WTC11 (cell line): ENCODE measurements at regions not wholly inside any gene's neighbourhood (a gene's known extent, or its start where the extent isn't known, plus 50 kb on each side); places are given as distances from the start of the nearest gene placed in this dataset.

ENCODE experiments used
- ATAC-seq: fragments of 200-7000 bp; cut with Tn5 transposase; 2 replicates; pipeline ENCODE4 v1.10.0; 2021; ENCODE audit warnings: mild to moderate bottlenecking, moderate library complexity
- CTCF ChIA-PET: fragments of 300-600 bp; sonication (Branson Sonifier 250); formaldehyde crosslinking; loops from one replicate; lab custom pipeline; 2021; ENCODE audit warnings: antibody characterized with exemption; lab: Charles Lee
- POLR2A ChIA-PET: fragments of 350-600 bp; sonication (Branson Sonifier 250); formaldehyde crosslinking; loops from one replicate; lab custom pipeline; 2021; ENCODE audit warnings: antibody characterized with exemption; lab: Charles Lee
- DNase-seq: peaks from one replicate; pipeline ENCODE4 v3.0.0; 2021; ENCODE audit warnings: low spot score
- H3K27ac Mint-ChIP-seq: 2 replicates; pipeline ENCODE4 v1.8.0; 2021; ENCODE audit warnings: mixed read lengths
- H3K27me3 Mint-ChIP-seq: 2 replicates; pipeline ENCODE4 v1.8.0; 2021; ENCODE audit warnings: low read depth, mild to moderate bottlenecking, moderate library complexity, mixed read lengths
- H3K36me3 Mint-ChIP-seq: 2 replicates; pipeline ENCODE4 v1.8.0; 2021; ENCODE audit warnings: mixed read lengths
- H3K4me1 Mint-ChIP-seq: 2 replicates; pipeline ENCODE4 v1.8.0; 2022; ENCODE audit warnings: mixed read lengths
- H3K4me3 Mint-ChIP-seq: 2 replicates; pipeline ENCODE4 v1.8.0; 2021; ENCODE audit warnings: mild to moderate bottlenecking, moderate library complexity, mixed read lengths
- H3K9me3 Mint-ChIP-seq: 2 replicates; pipeline ENCODE4 v1.8.0; 2021; ENCODE audit warnings: mixed read lengths
- AR ChIP-seq: fragments of 250-450 bp; sonication (Bioruptor Pico); IDR thresholded peaks from 2 replicates; pipeline ENCODE4 v1.9.0; 2021; ENCODE audit warnings: mild to moderate bottlenecking
- ETV6 ChIP-seq: sonication (generic); formaldehyde crosslinking; IDR thresholded peaks from 2 replicates; pipeline ENCODE4 v1.8.1; 2022; ENCODE audit warnings: mild to moderate bottlenecking, missing genetic modification reagents
- FOXK1 ChIP-seq: sonication (generic); formaldehyde crosslinking; IDR thresholded peaks from 2 replicates; pipeline ENCODE4 v1.8.0; 2022; ENCODE audit warnings: mild to moderate bottlenecking, moderate library complexity, missing genetic modification reagents
- IRF2 ChIP-seq: sonication (generic); formaldehyde crosslinking; IDR thresholded peaks from 2 replicates; pipeline ENCODE4 v1.8.0; 2022; ENCODE audit warnings: low read depth, missing genetic modification reagents, borderline replicate concordance
- JUN ChIP-seq: sonication (generic); formaldehyde crosslinking; IDR thresholded peaks from 2 replicates; pipeline ENCODE4 v1.8.0; 2023; ENCODE audit warnings: mild to moderate bottlenecking, missing genetic modification reagents
- NFE2L1 ChIP-seq: sonication (generic); formaldehyde crosslinking; IDR thresholded peaks from 2 replicates; pipeline ENCODE4 v1.8.1; 2023; ENCODE audit warnings: missing genetic modification reagents
- NR3C1 ChIP-seq: sonication (generic); formaldehyde crosslinking; conservative IDR thresholded peaks from 2 replicates; pipeline ENCODE4 v1.8.1; 2023; ENCODE audit warnings: low read depth, mild to moderate bottlenecking, missing genetic modification reagents
- SMAD3 ChIP-seq: sonication (generic); formaldehyde crosslinking; IDR thresholded peaks from 2 replicates; pipeline ENCODE4 v1.8.0; 2022; ENCODE audit warnings: missing genetic modification reagents, mild to moderate bottlenecking, borderline replicate concordance
- TCF7 ChIP-seq: sonication (generic); formaldehyde crosslinking; IDR thresholded peaks from 2 replicates; pipeline ENCODE4 v1.8.0; 2022; ENCODE audit warnings: mild to moderate bottlenecking, low read depth, missing genetic modification reagents, moderate library complexity
- TP53 ChIP-seq: sonication (generic); formaldehyde crosslinking; IDR thresholded peaks from 2 replicates; pipeline ENCODE4 v1.8.1; 2023; ENCODE audit warnings: mild to moderate bottlenecking, missing genetic modification reagents
- ZBTB43 ChIP-seq: sonication (generic); formaldehyde crosslinking; IDR thresholded peaks from 2 replicates; pipeline ENCODE4 v1.8.1; 2023; ENCODE audit warnings: mild to moderate bottlenecking, missing genetic modification reagents
- ZNF138 ChIP-seq: sonication (generic); formaldehyde crosslinking; conservative IDR thresholded peaks from 2 replicates; pipeline ENCODE4 v1.8.1; 2022; ENCODE audit warnings: mild to moderate bottlenecking, moderate library complexity, missing genetic modification reagents
- ZNF263 ChIP-seq: sonication (generic); formaldehyde crosslinking; IDR thresholded peaks from 2 replicates; pipeline ENCODE4 v1.8.1; 2022; ENCODE audit warnings: low read depth, mild to moderate bottlenecking, moderate library complexity, missing genetic modification reagents
- TF ChIP-seq, protein P1 (sequence below): sonication (generic); formaldehyde crosslinking; IDR thresholded peaks from 2 replicates; pipeline ENCODE4 v1.8.1; 2022; ENCODE audit warnings: missing genetic modification reagents, borderline replicate concordance
- TF ChIP-seq, protein P2 (sequence below): sonication (generic); formaldehyde crosslinking; IDR thresholded peaks from 2 replicates; pipeline ENCODE4 v1.8.0; 2023; ENCODE audit warnings: mild to moderate bottlenecking, missing genetic modification reagents
- TF ChIP-seq, protein P3 (sequence below): fragments of 250-450 bp; sonication (Bioruptor Pico); IDR thresholded peaks from 2 replicates; pipeline ENCODE4 v2.1.2; 2022; ENCODE audit warnings: mild to moderate bottlenecking, moderate library complexity
- TF ChIP-seq, protein P4 (sequence below): sonication (generic); formaldehyde crosslinking; IDR thresholded peaks from 2 replicates; pipeline ENCODE4 v1.8.0; 2023; ENCODE audit warnings: missing genetic modification reagents, mild to moderate bottlenecking, borderline replicate concordance

- no peak overlapping the region for H3K4me3 Mint-ChIP-seq
- H3K9me3 Mint-ChIP-seq, result no peaks in the 10 kb centered on the region
- ChIA-PET CTCF (no interaction called here), POLR2A (no interaction called here)
- no peak for TF ChIP-seq TCF7 (CRISPR knock-in tag)
- TF ChIP-seq JUN (CRISPR knock-in tag), result no peak
- H3K4me1 Mint-ChIP-seq, result peaks cover 56% of the 10 kb centered on the region
- H3K36me3 Mint-ChIP-seq, result no peaks in the 10 kb centered on the region
- no peak overlapping the region for H3K27ac Mint-ChIP-seq
- no peaks in the 10 kb centered on the region for H3K27me3 Mint-ChIP-seq
- DNase-seq (no peak), ATAC-seq (no peak)
Observed at GRCh38 chr5:106089073-106089472, 1581.7 kb downstream of the EFNA5 start.

DNA sequence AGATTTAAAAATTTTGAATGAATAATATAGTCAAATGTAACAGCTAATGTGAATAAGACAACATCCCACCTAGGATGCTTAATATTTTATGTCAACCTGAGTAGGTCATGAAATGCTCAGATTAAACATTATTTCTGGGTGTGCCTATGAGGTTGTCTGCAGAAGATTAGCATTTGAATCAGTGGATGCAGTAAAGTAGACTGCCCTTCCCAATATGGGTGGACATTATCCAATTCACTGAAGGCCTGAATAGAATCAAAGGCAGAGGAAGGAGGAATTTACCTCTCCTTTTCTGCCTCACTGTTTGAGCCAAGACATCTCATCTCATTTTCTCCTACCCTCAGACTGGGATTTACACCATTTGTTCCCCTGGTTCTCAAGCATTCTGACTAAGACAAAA, 1582.3 kb downstream of the EFNA5 start:
- Mint-ChIP-seq H3K27me3 (no peaks in the 10 kb centered on the region), H3K36me3 (no peaks in the 10 kb centered on the region), H3K4me1 (peaks cover 62% of the 10 kb centered on the region), H3K4me3 (no peak overlapping the region), H3K9me3 (no peaks in the 10 kb centered on the region), H3K27ac (no peak overlapping the region)
- no peak for TF ChIP-seq SMAD3
- TF ChIP-seq NR3C1 (CRISPR knock-in tag), result no peak
- no peak for TF ChIP-seq NFE2L1 (CRISPR knock-in tag)
- no peak for TF ChIP-seq FOXK1 (CRISPR knock-in tag)
- no peak for TF ChIP-seq TP53 (CRISPR knock-in tag)
- TF ChIP-seq, protein P1, sequence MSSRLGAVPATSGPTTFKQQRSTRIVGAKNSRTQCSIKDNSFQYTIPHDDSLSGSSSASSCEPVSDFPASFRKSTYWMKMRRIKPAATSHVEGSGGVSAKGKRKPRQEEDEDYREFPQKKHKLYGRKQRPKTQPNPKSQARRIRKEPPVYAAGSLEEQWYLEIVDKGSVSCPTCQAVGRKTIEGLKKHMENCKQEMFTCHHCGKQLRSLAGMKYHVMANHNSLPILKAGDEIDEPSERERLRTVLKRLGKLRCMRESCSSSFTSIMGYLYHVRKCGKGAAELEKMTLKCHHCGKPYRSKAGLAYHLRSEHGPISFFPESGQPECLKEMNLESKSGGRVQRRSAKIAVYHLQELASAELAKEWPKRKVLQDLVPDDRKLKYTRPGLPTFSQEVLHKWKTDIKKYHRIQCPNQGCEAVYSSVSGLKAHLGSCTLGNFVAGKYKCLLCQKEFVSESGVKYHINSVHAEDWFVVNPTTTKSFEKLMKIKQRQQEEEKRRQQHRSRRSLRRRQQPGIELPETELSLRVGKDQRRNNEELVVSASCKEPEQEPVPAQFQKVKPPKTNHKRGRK (CRISPR knock-in tag), result no peak
- TF ChIP-seq ZBTB43 (CRISPR knock-in tag), result no peak
- TF ChIP-seq ZNF263, result no peak
- TF ChIP-seq TCF7 (CRISPR knock-in tag), result no peak
- TF ChIP-seq, protein P2, sequence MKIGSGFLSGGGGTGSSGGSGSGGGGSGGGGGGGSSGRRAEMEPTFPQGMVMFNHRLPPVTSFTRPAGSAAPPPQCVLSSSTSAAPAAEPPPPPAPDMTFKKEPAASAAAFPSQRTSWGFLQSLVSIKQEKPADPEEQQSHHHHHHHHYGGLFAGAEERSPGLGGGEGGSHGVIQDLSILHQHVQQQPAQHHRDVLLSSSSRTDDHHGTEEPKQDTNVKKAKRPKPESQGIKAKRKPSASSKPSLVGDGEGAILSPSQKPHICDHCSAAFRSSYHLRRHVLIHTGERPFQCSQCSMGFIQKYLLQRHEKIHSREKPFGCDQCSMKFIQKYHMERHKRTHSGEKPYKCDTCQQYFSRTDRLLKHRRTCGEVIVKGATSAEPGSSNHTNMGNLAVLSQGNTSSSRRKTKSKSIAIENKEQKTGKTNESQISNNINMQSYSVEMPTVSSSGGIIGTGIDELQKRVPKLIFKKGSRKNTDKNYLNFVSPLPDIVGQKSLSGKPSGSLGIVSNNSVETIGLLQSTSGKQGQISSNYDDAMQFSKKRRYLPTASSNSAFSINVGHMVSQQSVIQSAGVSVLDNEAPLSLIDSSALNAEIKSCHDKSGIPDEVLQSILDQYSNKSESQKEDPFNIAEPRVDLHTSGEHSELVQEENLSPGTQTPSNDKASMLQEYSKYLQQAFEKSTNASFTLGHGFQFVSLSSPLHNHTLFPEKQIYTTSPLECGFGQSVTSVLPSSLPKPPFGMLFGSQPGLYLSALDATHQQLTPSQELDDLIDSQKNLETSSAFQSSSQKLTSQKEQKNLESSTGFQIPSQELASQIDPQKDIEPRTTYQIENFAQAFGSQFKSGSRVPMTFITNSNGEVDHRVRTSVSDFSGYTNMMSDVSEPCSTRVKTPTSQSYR (CRISPR knock-in tag), result no peak
- TF ChIP-seq ZNF138, result no peak
- TF ChIP-seq, protein P3, sequence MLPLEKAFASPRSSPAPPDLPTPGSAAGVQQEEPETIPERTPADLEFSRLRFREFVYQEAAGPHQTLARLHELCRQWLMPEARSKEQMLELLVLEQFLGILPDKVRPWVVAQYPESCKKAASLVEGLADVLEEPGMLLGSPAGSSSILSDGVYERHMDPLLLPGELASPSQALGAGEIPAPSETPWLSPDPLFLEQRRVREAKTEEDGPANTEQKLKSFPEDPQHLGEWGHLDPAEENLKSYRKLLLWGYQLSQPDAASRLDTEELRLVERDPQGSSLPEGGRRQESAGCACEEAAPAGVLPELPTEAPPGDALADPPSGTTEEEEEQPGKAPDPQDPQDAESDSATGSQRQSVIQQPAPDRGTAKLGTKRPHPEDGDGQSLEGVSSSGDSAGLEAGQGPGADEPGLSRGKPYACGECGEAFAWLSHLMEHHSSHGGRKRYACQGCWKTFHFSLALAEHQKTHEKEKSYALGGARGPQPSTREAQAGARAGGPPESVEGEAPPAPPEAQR (CRISPR knock-in tag), result no peak
- TF ChIP-seq AR (CRISPR knock-in tag), result no peak
- TF ChIP-seq, protein P4, sequence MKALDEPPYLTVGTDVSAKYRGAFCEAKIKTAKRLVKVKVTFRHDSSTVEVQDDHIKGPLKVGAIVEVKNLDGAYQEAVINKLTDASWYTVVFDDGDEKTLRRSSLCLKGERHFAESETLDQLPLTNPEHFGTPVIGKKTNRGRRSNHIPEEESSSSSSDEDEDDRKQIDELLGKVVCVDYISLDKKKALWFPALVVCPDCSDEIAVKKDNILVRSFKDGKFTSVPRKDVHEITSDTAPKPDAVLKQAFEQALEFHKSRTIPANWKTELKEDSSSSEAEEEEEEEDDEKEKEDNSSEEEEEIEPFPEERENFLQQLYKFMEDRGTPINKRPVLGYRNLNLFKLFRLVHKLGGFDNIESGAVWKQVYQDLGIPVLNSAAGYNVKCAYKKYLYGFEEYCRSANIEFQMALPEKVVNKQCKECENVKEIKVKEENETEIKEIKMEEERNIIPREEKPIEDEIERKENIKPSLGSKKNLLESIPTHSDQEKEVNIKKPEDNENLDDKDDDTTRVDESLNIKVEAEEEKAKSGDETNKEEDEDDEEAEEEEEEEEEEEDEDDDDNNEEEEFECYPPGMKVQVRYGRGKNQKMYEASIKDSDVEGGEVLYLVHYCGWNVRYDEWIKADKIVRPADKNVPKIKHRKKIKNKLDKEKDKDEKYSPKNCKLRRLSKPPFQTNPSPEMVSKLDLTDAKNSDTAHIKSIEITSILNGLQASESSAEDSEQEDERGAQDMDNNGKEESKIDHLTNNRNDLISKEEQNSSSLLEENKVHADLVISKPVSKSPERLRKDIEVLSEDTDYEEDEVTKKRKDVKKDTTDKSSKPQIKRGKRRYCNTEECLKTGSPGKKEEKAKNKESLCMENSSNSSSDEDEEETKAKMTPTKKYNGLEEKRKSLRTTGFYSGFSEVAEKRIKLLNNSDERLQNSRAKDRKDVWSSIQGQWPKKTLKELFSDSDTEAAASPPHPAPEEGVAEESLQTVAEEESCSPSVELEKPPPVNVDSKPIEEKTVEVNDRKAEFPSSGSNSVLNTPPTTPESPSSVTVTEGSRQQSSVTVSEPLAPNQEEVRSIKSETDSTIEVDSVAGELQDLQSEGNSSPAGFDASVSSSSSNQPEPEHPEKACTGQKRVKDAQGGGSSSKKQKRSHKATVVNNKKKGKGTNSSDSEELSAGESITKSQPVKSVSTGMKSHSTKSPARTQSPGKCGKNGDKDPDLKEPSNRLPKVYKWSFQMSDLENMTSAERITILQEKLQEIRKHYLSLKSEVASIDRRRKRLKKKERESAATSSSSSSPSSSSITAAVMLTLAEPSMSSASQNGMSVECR (CRISPR knock-in tag), result no peak
- TF ChIP-seq IRF2 (CRISPR knock-in tag), result no peak
- TF ChIP-seq ETV6 (CRISPR knock-in tag), result no peak
- no peak for ATAC-seq
- CTCF ChIA-PET, result no interaction called here
- DNase-seq, result no peak
- POLR2A ChIA-PET, result no interaction called here
